H9 (cell line): ENCODE measurements at regions not wholly inside any gene's neighbourhood (a gene's known extent, or its start where the extent isn't known, plus 50 kb on each side); places are given as distances from the start of the nearest gene placed in this dataset.

Source experiments
- DNase-seq: peaks from one replicate; pipeline ENCODE4 v3.0.0-alpha.2; 2017
- H2AFZ ChIP-seq: one replicate; pipeline ENCODE4 v1.6.1; 2013; ENCODE audit warnings: mild to moderate bottlenecking, low read length, control low read depth, moderate library complexity
- H2AK5ac ChIP-seq: 2 replicates; pipeline ENCODE4 v1.6.1; 2013; ENCODE audit warnings: low read length, control low read depth, mixed read lengths; ENCODE audit not compliant: insufficient read length
- H2BK120ac ChIP-seq: one replicate; pipeline ENCODE4 v1.6.1; 2013; ENCODE audit warnings: low read depth, mild to moderate bottlenecking, low read length, control low read depth, inconsistent platforms; ENCODE audit not compliant: poor library complexity, severe bottlenecking
- H2BK12ac ChIP-seq: 2 replicates; pipeline ENCODE4 v1.6.1; 2013; ENCODE audit warnings: low read length, control low read depth, mixed read lengths, low read depth; ENCODE audit not compliant: insufficient read length
- H2BK15ac ChIP-seq: 2 replicates; pipeline ENCODE4 v1.6.1; 2013; ENCODE audit warnings: low read depth, low read length, control low read depth
- H2BK20ac ChIP-seq: one replicate; pipeline ENCODE4 v1.6.1; 2013; ENCODE audit warnings: low read depth, mild to moderate bottlenecking, low read length, control low read depth, inconsistent platforms; ENCODE audit not compliant: poor library complexity, severe bottlenecking
- H2BK5ac ChIP-seq: 2 replicates; pipeline ENCODE4 v1.6.1; 2013; ENCODE audit warnings: low read length, control low read depth, mixed read lengths; ENCODE audit not compliant: insufficient read length
- H3K14ac ChIP-seq: 2 replicates; pipeline ENCODE4 v1.6.1; 2013; ENCODE audit warnings: low read length, control low read depth; ENCODE audit not compliant: insufficient read depth
- H3K18ac ChIP-seq: 2 replicates; pipeline ENCODE4 v1.6.1; 2013; ENCODE audit warnings: low read depth, mild to moderate bottlenecking, mixed read lengths, low read length, control low read depth; ENCODE audit not compliant: insufficient read length
- H3K23ac ChIP-seq: 2 replicates; pipeline ENCODE4 v1.6.1; 2013; ENCODE audit warnings: low read length, control low read depth, mixed read lengths, low read depth; ENCODE audit not compliant: insufficient read length
- H3K23me2 ChIP-seq: 2 replicates; pipeline ENCODE4 v1.6.1; 2013; ENCODE audit warnings: low read depth, mild to moderate bottlenecking, mixed read lengths, low read length, control low read depth; ENCODE audit not compliant: insufficient read length, poor library complexity, severe bottlenecking
- H3K27ac ChIP-seq: 2 replicates; pipeline ENCODE4 v1.5.1; 2013; ENCODE audit warnings: low read length, control low read depth, mixed read lengths, low read depth; ENCODE audit not compliant: insufficient read length
- H3K27me3 ChIP-seq: 2 replicates; pipeline ENCODE4 v1.6.1; 2013; ENCODE audit warnings: low read length, control low read depth, inconsistent platforms; ENCODE audit not compliant: insufficient read depth
- H3K4ac ChIP-seq: 2 replicates; pipeline ENCODE4 v1.6.1; 2013; ENCODE audit warnings: low read depth, mild to moderate bottlenecking, control low read depth, inconsistent platforms, low read length, moderate library complexity
- H3K4me1 ChIP-seq: 2 replicates; pipeline ENCODE4 v1.6.1; 2013; ENCODE audit warnings: low read length, control low read depth, inconsistent platforms; ENCODE audit not compliant: insufficient read depth
- H3K4me2 ChIP-seq: 2 replicates; pipeline ENCODE4 v1.6.1; 2013; ENCODE audit warnings: low read length, control low read depth, mixed read lengths; ENCODE audit not compliant: insufficient read length, insufficient read depth
- H3K56ac ChIP-seq: 2 replicates; pipeline ENCODE4 v1.6.1; 2013; ENCODE audit warnings: low read depth, mild to moderate bottlenecking, mixed read lengths, low read length, control low read depth; ENCODE audit not compliant: insufficient read length
- H3K79me1 ChIP-seq: 2 replicates; pipeline ENCODE4 v1.6.1; 2013; ENCODE audit warnings: low read depth, mild to moderate bottlenecking, moderate library complexity, low read length, control low read depth, inconsistent platforms; ENCODE audit not compliant: insufficient read depth, poor library complexity, severe bottlenecking
- H3K79me2 ChIP-seq: 2 replicates; pipeline ENCODE4 v1.6.1; 2013; ENCODE audit warnings: low read length, control low read depth, inconsistent platforms; ENCODE audit not compliant: insufficient read depth
- H3K9ac ChIP-seq: 2 replicates; pipeline ENCODE4 v1.6.1; 2013; ENCODE audit warnings: low read length, control low read depth, mixed read lengths; ENCODE audit not compliant: insufficient read length; ENCODE audit errors: extremely low read depth
- H3K9me3 ChIP-seq: one replicate; pipeline ENCODE4 v1.6.1; 2013; ENCODE audit warnings: low read depth, low read length, inconsistent platforms; ENCODE audit not compliant: control insufficient read depth
- H3T11ph ChIP-seq: one replicate; pipeline ENCODE4 v1.6.1; 2013; ENCODE audit warnings: mild to moderate bottlenecking, low read length, control low read depth, inconsistent platforms
- H4K20me1 ChIP-seq: one replicate; pipeline ENCODE4 v1.6.1; 2013; ENCODE audit not compliant: control insufficient read depth, insufficient read length, insufficient read depth
- H4K5ac ChIP-seq: 2 replicates; pipeline ENCODE4 v1.6.1; 2013; ENCODE audit warnings: low read depth, mild to moderate bottlenecking, mixed read lengths, low read length, control low read depth; ENCODE audit not compliant: insufficient read length
- H4K8ac ChIP-seq: replicated peaks from 2 replicates; pipeline ENCODE4 v1.6.1; 2013; ENCODE audit warnings: low read length, control low read depth, mixed read lengths, low read depth; ENCODE audit not compliant: insufficient read length
- H4K91ac ChIP-seq: 2 replicates; pipeline ENCODE4 v1.6.1; 2013; ENCODE audit warnings: low read depth, mild to moderate bottlenecking, moderate library complexity, mixed read lengths, low read length, control low read depth; ENCODE audit not compliant: insufficient read length
- H3K27ac Mint-ChIP-seq, 3 experiments: 2 replicates in 2 of 3; 3 replicates in 1 of 3; pipeline ENCODE4 v1.8.0; 2020 to 2021; ENCODE audit warnings: mixed read lengths in 3 of 3, mild to moderate bottlenecking in 1 of 3, moderate library complexity in 1 of 3
- H3K27me3 Mint-ChIP-seq: 2 replicates; pipeline ENCODE4 v1.8.0; 2021; ENCODE audit warnings: low read depth, mild to moderate bottlenecking, moderate library complexity, mixed read lengths
- H3K36me3 Mint-ChIP-seq, 3 experiments: 2 replicates in 2 of 3; 3 replicates in 1 of 3; pipeline ENCODE4 v1.8.0; 2020 to 2021; ENCODE audit warnings: low read depth in 3 of 3, mixed read lengths in 3 of 3; ENCODE audit not compliant: insufficient read depth in 1 of 3
- H3K4me1 Mint-ChIP-seq, 2 experiments: 2 replicates each; pipeline ENCODE4 v1.8.0; 2020; ENCODE audit warnings: mixed read lengths in 2 of 2
- H3K4me3 Mint-ChIP-seq, 2 experiments: 2 replicates in 1 of 2; 3 replicates in 1 of 2; pipeline ENCODE4 v1.8.0; 2020 to 2021; ENCODE audit warnings: mild to moderate bottlenecking in 2 of 2, mixed read lengths in 2 of 2, moderate library complexity in 1 of 2
- H3K9me3 Mint-ChIP-seq, 2 experiments: 2 replicates in 1 of 2; 3 replicates in 1 of 2; pipeline ENCODE4 v1.8.0; 2020; ENCODE audit warnings: mild to moderate bottlenecking in 2 of 2, mixed read lengths in 2 of 2, moderate library complexity in 1 of 2
- WGBS: extraction: QIAGEN DNeasy Blood & Tissue Kit; methylation state at CpG from one replicate; pipeline ENCODE4 v1.1.7; 2013; ENCODE audit warnings: missing lambda C conversion rate, low lambda C conversion rate, mixed read lengths; ENCODE audit not compliant: insufficient read length; ENCODE audit errors: extremely low coverage; 5-methylcytosine and 5-hydroxymethylcytosine counted together
- TF ChIP-seq, protein P1 (sequence below): fragments of 200-600 bp; sonication (generic); conservative IDR thresholded peaks from 3 replicates; pipeline ENCODE4 v1.8.0; 2021; ENCODE audit warnings: antibody characterized with exemption, mild to moderate bottlenecking

DNA sequence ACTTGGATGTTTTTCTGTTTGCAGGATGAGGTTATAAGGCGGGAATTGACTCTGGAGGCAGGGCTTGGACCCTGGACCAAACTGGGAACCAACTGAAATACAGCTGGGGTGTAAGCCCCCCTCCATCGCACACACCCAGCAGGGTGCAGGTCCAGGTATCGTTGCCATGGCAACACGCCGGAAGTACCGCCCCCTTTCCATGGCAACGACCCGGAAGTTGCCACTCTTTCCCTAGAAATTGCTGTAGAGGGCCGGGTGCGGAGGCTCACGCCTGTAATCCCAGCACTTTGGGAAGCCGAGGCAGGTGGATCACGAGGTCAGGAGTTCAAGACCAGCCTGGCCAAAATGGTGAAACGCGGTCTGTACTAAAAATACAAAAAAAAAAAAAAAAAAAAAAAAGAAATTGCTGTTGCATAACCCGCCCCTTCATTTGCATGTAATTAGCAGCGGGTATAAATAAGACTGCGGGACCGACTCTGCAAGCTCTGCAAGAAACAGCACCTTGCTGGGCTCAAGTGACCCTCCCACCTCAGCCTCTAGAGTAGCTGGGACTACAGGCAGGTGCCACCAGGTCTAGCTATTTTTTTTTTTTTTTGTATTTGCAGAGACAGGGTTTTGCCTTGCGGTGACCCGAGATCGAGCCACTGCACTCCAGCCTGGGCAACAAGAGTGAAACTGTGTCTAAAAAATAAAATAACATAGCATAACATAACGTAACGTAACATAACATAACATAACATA, 139.6 kb downstream of the CRLF2 start:
- Histone ChIP-seq H4K20me1 (no peaks in the 10 kb centered on the region), H2BK20ac (no peak overlapping the region), H2AK5ac (no peak overlapping the region), H3K4ac (no peak overlapping the region), H3K18ac (no peak overlapping the region), H3K4me1 (no peaks in the 10 kb centered on the region), H2BK120ac (no peak overlapping the region), H3K14ac (no peak overlapping the region), H4K91ac (no peak overlapping the region), H3K4me2 (no peak overlapping the region), H3K27me3 (no peaks in the 10 kb centered on the region), H3T11ph (no peak overlapping the region), H4K8ac (no peak overlapping the region), H3K27ac (no peak overlapping the region), H3K79me2 (no peaks in the 10 kb centered on the region), H3K23me2 (no peaks in the 10 kb centered on the region), H3K9me3 (no peaks in the 10 kb centered on the region), H3K79me1 (no peaks in the 10 kb centered on the region), H2BK12ac (no peak overlapping the region), H2BK15ac (no peak overlapping the region), H2BK5ac (no peak overlapping the region), H4K5ac (no peak overlapping the region), H3K23ac (no peak overlapping the region), H3K9ac (no peak overlapping the region), H2AFZ (no peak overlapping the region), H3K56ac (no peak overlapping the region)
- H3K9me3 Mint-ChIP-seq: peaks cover 18 to 20% of the 10 kb centered on the region in 2 experiments
- no peak overlapping the region for H3K4me3 Mint-ChIP-seq
- H3K4me1 Mint-ChIP-seq: peaks cover 14 to 17% of the 10 kb centered on the region in 2 experiments
- TF ChIP-seq, protein P1, sequence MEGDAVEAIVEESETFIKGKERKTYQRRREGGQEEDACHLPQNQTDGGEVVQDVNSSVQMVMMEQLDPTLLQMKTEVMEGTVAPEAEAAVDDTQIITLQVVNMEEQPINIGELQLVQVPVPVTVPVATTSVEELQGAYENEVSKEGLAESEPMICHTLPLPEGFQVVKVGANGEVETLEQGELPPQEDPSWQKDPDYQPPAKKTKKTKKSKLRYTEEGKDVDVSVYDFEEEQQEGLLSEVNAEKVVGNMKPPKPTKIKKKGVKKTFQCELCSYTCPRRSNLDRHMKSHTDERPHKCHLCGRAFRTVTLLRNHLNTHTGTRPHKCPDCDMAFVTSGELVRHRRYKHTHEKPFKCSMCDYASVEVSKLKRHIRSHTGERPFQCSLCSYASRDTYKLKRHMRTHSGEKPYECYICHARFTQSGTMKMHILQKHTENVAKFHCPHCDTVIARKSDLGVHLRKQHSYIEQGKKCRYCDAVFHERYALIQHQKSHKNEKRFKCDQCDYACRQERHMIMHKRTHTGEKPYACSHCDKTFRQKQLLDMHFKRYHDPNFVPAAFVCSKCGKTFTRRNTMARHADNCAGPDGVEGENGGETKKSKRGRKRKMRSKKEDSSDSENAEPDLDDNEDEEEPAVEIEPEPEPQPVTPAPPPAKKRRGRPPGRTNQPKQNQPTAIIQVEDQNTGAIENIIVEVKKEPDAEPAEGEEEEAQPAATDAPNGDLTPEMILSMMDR: no peak
- no CpG with 5 or more reads among the region's 24 CpGs for WGBS
- peaks cover 9% of the 10 kb centered on the region for H3K27me3 Mint-ChIP-seq
- no peak overlapping the region for H3K27ac Mint-ChIP-seq
- peak; percentile 49 for DNase-seq
- peaks cover 0 to 19% (median 6%) of the 10 kb centered on the region in 3 experiments; a peak in 6 of 7 replicates for H3K36me3 Mint-ChIP-seq
